GM12878 (cell line): ENCODE measurements at regions not wholly inside any gene's neighbourhood (a gene's known extent, or its start where the extent isn't known, plus 50 kb on each side); places are given as distances from the start of the nearest gene placed in this dataset.

Source experiments
- ATAC-seq: fragments of 200-7000 bp; cut with Tn5 transposase; 3 replicates; pipeline ENCODE4 v1.9.1; 2020; ENCODE audit warnings: mild to moderate bottlenecking, moderate library complexity
- BruUV-seq: library from RNA; stranded (reverse); fragments of 400-500 nt; replicated peaks from 2 replicates; lab custom pipeline; 2021; lab: Mats Ljungman, UMichigan
- CTCF ChIA-PET: fragments of 300-600 bp; sonication (Branson Sonifier 250); formaldehyde crosslinking; extraction: SDS; loops from one replicate; lab custom pipeline; 2021; ENCODE audit warnings: inconsistent platforms; lab: Yijun Ruan, JAX
- POLR2A ChIA-PET: fragments of 350-600 bp; formaldehyde crosslinking; extraction: SDS; loops from one replicate; lab custom pipeline; 2021; ENCODE audit warnings: inconsistent platforms; lab: Charles Lee
- RAD21 ChIA-PET: fragments of 300-600 bp; sonication (Branson Sonifier 250); formaldehyde crosslinking; loops from one replicate; lab custom pipeline; 2023; ENCODE audit warnings: antibody characterized with exemption; ENCODE audit not compliant: unreplicated experiment; lab: Charles Lee
- SMC1A ChIA-PET: fragments of 300-600 bp; sonication (Branson Sonifier 250); formaldehyde crosslinking; loops from one replicate; lab custom pipeline; 2023; ENCODE audit not compliant: unreplicated experiment, uncharacterized antibody; lab: Charles Lee
- DNase-seq: peaks from one replicate; pipeline ENCODE4 v3.0.0-alpha.2; 2011; ENCODE audit warnings: low read depth, low spot score
- FAIRE-seq: peaks from 3 replicates; lab custom pipeline; 2011; peaks lifted over from hg19 to GRCh38; lab: Jason Lieb, UNC
- H2AFZ ChIP-seq: 2 replicates; pipeline ENCODE4 v1.6.0; 2011; ENCODE audit warnings: low read depth, low read length, control low read depth; ENCODE audit not compliant: control insufficient read depth
- H3K27ac ChIP-seq: 2 replicates; pipeline ENCODE4 v1.5.1; 2011; ENCODE audit warnings: control low read depth; ENCODE audit not compliant: control insufficient read depth, insufficient read depth
- H3K27me3 ChIP-seq, 2 experiments: replicated peaks in 1 of 2; 2 replicates each; pipeline versions ENCODE4 v1.6.0 to v1.6.1; 2011; ENCODE audit warnings: low read length in 1 of 2; ENCODE audit not compliant: control insufficient read depth in 2 of 2, insufficient read depth in 2 of 2
- H3K36me3 ChIP-seq, 2 experiments: 2 replicates each; pipeline ENCODE4 v1.5.1; 2011; ENCODE audit warnings: low read length in 1 of 2; ENCODE audit not compliant: control insufficient read depth in 2 of 2, insufficient read depth in 2 of 2
- H3K4me1 ChIP-seq: 2 replicates; pipeline ENCODE4 v1.6.1; 2011; ENCODE audit warnings: mild to moderate bottlenecking, low read length, moderate library complexity, mixed read lengths; ENCODE audit not compliant: control insufficient read depth, insufficient read depth
- H3K4me2 ChIP-seq: 2 replicates; pipeline ENCODE4 v1.6.0; 2011; ENCODE audit warnings: control low read depth; ENCODE audit not compliant: control insufficient read depth, insufficient read depth
- H3K4me3 ChIP-seq: fragments of 200-600 bp; sonication (generic); 2 replicates; pipeline ENCODE4 v1.5.1; 2016
- H3K79me2 ChIP-seq: 2 replicates; pipeline ENCODE4 v1.6.0; 2011; ENCODE audit warnings: low read length; ENCODE audit not compliant: control insufficient read depth, insufficient read depth
- H3K9ac ChIP-seq: 2 replicates; pipeline ENCODE4 v1.8.0; 2011; ENCODE audit warnings: low read length, control low read depth, mixed read lengths; ENCODE audit not compliant: control insufficient read depth, insufficient read depth
- H3K9me3 ChIP-seq: replicated peaks from 3 replicates; pipeline ENCODE4 v1.5.1; 2011; ENCODE audit warnings: mild to moderate bottlenecking, low read length; ENCODE audit not compliant: control insufficient read depth, insufficient read depth
- H4K20me1 ChIP-seq: 2 replicates; pipeline ENCODE4 v1.6.0; 2011; ENCODE audit not compliant: control insufficient read depth, insufficient read depth
- ASH2L ChIP-seq: fragments of 300-600, 200-600 bp; sonication (generic); IDR thresholded peaks from 2 replicates; pipeline ENCODE4 v1.6.1; 2017; ENCODE audit warnings: low read depth, mild to moderate bottlenecking, borderline replicate concordance
- BCL3 ChIP-seq: IDR thresholded peaks from 2 replicates; pipeline ENCODE4 v1.6.1; 2011; ENCODE audit warnings: borderline replicate concordance, low read depth, mild to moderate bottlenecking, moderate library complexity, low read length; ENCODE audit not compliant: insufficient read depth, poor library complexity, severe bottlenecking
- CBX5 ChIP-seq: sonication (generic); IDR thresholded peaks from 2 replicates; pipeline ENCODE4 v1.6.1; 2016; ENCODE audit warnings: low read depth, moderate library complexity, mild to moderate bottlenecking, inconsistent platforms
- DPF2 ChIP-seq: fragments of 450-650 bp; IDR thresholded peaks from 2 replicates; pipeline ENCODE4 v1.6.1; 2017; ENCODE audit warnings: mild to moderate bottlenecking
- E2F8 ChIP-seq: fragments of 450-650 bp; IDR thresholded peaks from 2 replicates; pipeline ENCODE4 v1.6.1; 2018; ENCODE audit warnings: mild to moderate bottlenecking, low read depth, moderate library complexity; ENCODE audit not compliant: partially characterized antibody
- HSF1 ChIP-seq: fragments of 150-350 bp; IDR thresholded peaks from 2 replicates; pipeline ENCODE4 v1.6.1; 2014; ENCODE audit warnings: mild to moderate bottlenecking, low read depth, low read length
- IRF3 ChIP-seq: fragments of 450-650 bp; IDR thresholded peaks from 2 replicates; pipeline ENCODE4 v1.6.1; 2014; ENCODE audit warnings: mild to moderate bottlenecking
- MLLT1 ChIP-seq: fragments of 450-650 bp; IDR thresholded peaks from 2 replicates; pipeline ENCODE4 v1.6.1; 2016; ENCODE audit warnings: mild to moderate bottlenecking
- MTA2 ChIP-seq: fragments of 450-650 bp; IDR thresholded peaks from 2 replicates; pipeline ENCODE4 v1.6.1; 2016; ENCODE audit warnings: low read depth, mild to moderate bottlenecking, moderate library complexity
- PAX5 ChIP-seq: IDR thresholded peaks from 2 replicates; pipeline ENCODE4 v1.6.1; 2011; ENCODE audit warnings: low read depth, low read length, borderline replicate concordance
- PAX8 ChIP-seq: fragments of 450-650 bp; IDR thresholded peaks from 2 replicates; pipeline ENCODE4 v1.6.1; 2017; ENCODE audit warnings: mild to moderate bottlenecking, moderate library complexity
- PBX3 ChIP-seq: IDR thresholded peaks from 2 replicates; pipeline ENCODE4 v1.6.1; 2011; ENCODE audit warnings: mild to moderate bottlenecking, low read depth, low read length, moderate library complexity; ENCODE audit not compliant: insufficient replicate concordance
- RB1 ChIP-seq: fragments of 450-650 bp; formaldehyde crosslinking; IDR thresholded peaks from 2 replicates; pipeline ENCODE4 v1.6.1; 2017; ENCODE audit warnings: mild to moderate bottlenecking, borderline replicate concordance
- SMAD5 ChIP-seq: IDR thresholded peaks from 2 replicates; pipeline ENCODE4 v1.6.1; 2016; ENCODE audit warnings: antibody characterized with exemption, low read depth
- YBX1 ChIP-seq: fragments of 450-650 bp; IDR thresholded peaks from 2 replicates; pipeline ENCODE4 v1.6.1; 2016; ENCODE audit warnings: antibody characterized with exemption
- in situ Hi-C: fragments of 300-500 bp; cut with MboI; formaldehyde crosslinking; loops from 9 replicates; pipeline ENCODE4 v1.14.3; 2018; ENCODE audit warnings: mixed read lengths
- intact Hi-C: fragments of 100-400 bp; cut with micrococcal nuclease; formaldehyde crosslinking; loops from one replicate; pipeline ENCODE4 v1.14.2; 2022; ENCODE audit not compliant: unreplicated experiment

GRCh38 chr1:79979346-79979745 lies 972.8 kb upstream of the ADGRL4 start:
- intact Hi-C loops = loop anchor here (10.0 kb wide), 1 partner anchor 485 kb away; no protein-coding TSS in a partner anchor
- Histone ChIP-seq H3K9me3 (no peaks in the 10 kb centered on the region), H3K27ac (no peak overlapping the region), H3K9ac (no peak overlapping the region), H3K27me3 (no peaks in the 10 kb centered on the region), H3K4me1 (no peaks in the 10 kb centered on the region), H3K79me2 (no peaks in the 10 kb centered on the region), H3K4me3 (no peak overlapping the region), H4K20me1 (no peaks in the 10 kb centered on the region), H2AFZ (no peak overlapping the region), H3K4me2 (no peak overlapping the region), H3K36me3 (no peaks in the 10 kb centered on the region)
- ChIA-PET CTCF (interaction anchor here (1.2 kb wide), 1 partner anchor 10 kb away, joined by 4 read pairs; no protein-coding TSS in a partner anchor), POLR2A (no interaction called here), SMC1A (interaction anchor here (1.0 kb wide), 1 partner anchor 10 kb away, joined by 3 read pairs; no protein-coding TSS in a partner anchor), RAD21 (no interaction called here)
- TF ChIP-seq PAX5 (no peak), MTA2 (no peak), PBX3 (no peak), E2F8 (no peak), MLLT1 (no peak), HSF1 (no peak), BCL3 (no peak), RB1 (no peak), YBX1 (no peak), DPF2 (no peak), SMAD5 (no peak), CBX5 (no peak), IRF3 (no peak), PAX8 (no peak), ASH2L (no peak)
- no TSS peak for BruUV-seq
- no peak for ATAC-seq
- in situ Hi-C loops = no loop called here
- FAIRE-seq = no peak
- no peak for DNase-seq
